GM18870 (cell line): ENCODE measurements at regions not wholly inside any gene's neighbourhood (a gene's known extent, or its start where the extent isn't known, plus 50 kb on each side); places are given as distances from the start of the nearest gene placed in this dataset.
"Not testable (repeated sequence)": the region's sequence is repeated elsewhere in the genome, so short reads cannot be mapped to it uniquely, and the experiment has no call there.

Source experiments
- ATAC-seq: cut with Tn5 transposase; IDR thresholded peaks from one replicate; pipeline ENCODE4 v1.9.1; 2021; ENCODE audit warnings: moderate library complexity; ENCODE audit not compliant: unreplicated experiment

- ATAC-seq, result no peak
Measured at GRCh38 chr2:166831930-166832329, 56.4 kb upstream of the XIRP2 start.

GRCh38 chr2:166825914-166826313, 62.4 kb upstream of the XIRP2 start:
- ATAC-seq, result no peak

- ATAC-seq, result no peak
Measured at GRCh38 chr2:166814335-166814734, 73.9 kb upstream of the XIRP2 start.

- no peak for ATAC-seq
Measured at GRCh38 chr2:166812166-166812891, 76.0 kb upstream of the XIRP2 start.

- no peak for ATAC-seq
Measured at GRCh38 chr2:166805753-166806152, 82.5 kb upstream of the XIRP2 start.

GRCh38 chr2:166803373-166804000, 84.8 kb upstream of the XIRP2 start:
- no peak for ATAC-seq

GRCh38 chr2:166802475-166802874, 85.8 kb upstream of the XIRP2 start:
- no peak for ATAC-seq

- ATAC-seq, result no peak
Measured at GRCh38 chr2:166792808-166793207, 95.5 kb upstream of the XIRP2 start.

- ATAC-seq, result no peak
Measured at GRCh38 chr2:166786707-166787106, 101.6 kb upstream of the XIRP2 start.

GRCh38 chr2:166784296-166784946, 103.9 kb upstream of the XIRP2 start:
- no peak for ATAC-seq

GRCh38 chr2:166775176-166775575, 113.1 kb upstream of the XIRP2 start:
- ATAC-seq, result no peak

GRCh38 chr2:166773308-166773949, 114.9 kb upstream of the XIRP2 start:
- ATAC-seq, result no peak

GRCh38 chr2:166768393-166769123, 119.7 kb upstream of the XIRP2 start:
- peak; percentile 76 for ATAC-seq

GRCh38 chr2:166766769-166767322, 121.4 kb upstream of the XIRP2 start:
- not testable (repeated sequence) for ATAC-seq

- no peak for ATAC-seq
Measured at GRCh38 chr2:166766220-166766619, 122.1 kb upstream of the XIRP2 start.

GRCh38 chr2:166765141-166765540, 123.1 kb upstream of the XIRP2 start:
- no peak for ATAC-seq

- ATAC-seq, result no peak
Measured at GRCh38 chr2:166764702-166765101, 123.6 kb upstream of the XIRP2 start.

GRCh38 chr2:166764216-166764615, 124.1 kb upstream of the XIRP2 start:
- no peak for ATAC-seq

GRCh38 chr2:166762746-166763145, 125.5 kb upstream of the XIRP2 start:
- ATAC-seq, result no peak

- no peak for ATAC-seq
Measured at GRCh38 chr2:166758956-166759355, 129.3 kb upstream of the XIRP2 start.

- no peak for ATAC-seq
Measured at GRCh38 chr2:166750624-166751023, 137.7 kb upstream of the XIRP2 start.
